Mucosa of descending colon (tissue), 3 donors: ENCODE measurements at regions not wholly inside any gene's neighbourhood (a gene's known extent, or its start where the extent isn't known, plus 50 kb on each side); places are given as distances from the start of the nearest gene placed in this dataset.

Experiments
- ATAC-seq: fragments of 200-7000 bp; cut with Tn5 transposase; one replicate; pipeline ENCODE4 v1.9.1; 2020; ENCODE audit warnings: mild to moderate bottlenecking, moderate library complexity
- DNase-seq, 3 donors: peaks; one replicate each; pipeline ENCODE4 v3.0.0-alpha.2; 2020
- H3K36me3 ChIP-seq: fragments of 200-600 bp; one replicate; pipeline ENCODE4 v1.8.0; 2021; ENCODE audit warnings: low read depth, mild to moderate bottlenecking
- H3K4me1 ChIP-seq: fragments of 200-600 bp; one replicate; pipeline ENCODE4 v1.8.0; 2021; ENCODE audit warnings: low read depth, mild to moderate bottlenecking
- H3K4me3 ChIP-seq: fragments of 200-600 bp; one replicate; pipeline ENCODE4 v1.8.0; 2021; ENCODE audit warnings: mild to moderate bottlenecking
- H3K9me3 ChIP-seq: fragments of 200-600 bp; one replicate; pipeline ENCODE4 v1.8.0; 2021; ENCODE audit warnings: mild to moderate bottlenecking
- CTCF ChIP-seq: fragments of 200-600 bp; IDR thresholded peaks from one replicate; pipeline ENCODE4 v1.8.0; 2022; ENCODE audit warnings: antibody characterized with exemption, mild to moderate bottlenecking
- intact Hi-C, 2 donors: fragments of 100-400 bp; cut with DNase I in 1 of 2; cut with micrococcal nuclease in 1 of 2; formaldehyde crosslinking; loops; one replicate each; pipeline versions ENCODE4 v1.11.0 to v1.11.1; 2022; cut with DNase I, micrococcal nuclease
- donor health status: DM: no; HTN: no; CAD: no; lungs with moderate emphysema.
- donor health status: DM: no; HTN: no; CAD: no.
- donor health status: DM: no; HTN: yes; CAD: no.

GRCh38 chr15:63440265-63440648, 58.6 kb upstream of the CA12 start:
- no peak for TF ChIP-seq CTCF
- Histone ChIP-seq H3K36me3 (no peaks in the 10 kb centered on the region), H3K4me3 (no peak overlapping the region), H3K9me3 (no peaks in the 10 kb centered on the region), H3K4me1 (peaks cover 10% of the 10 kb centered on the region)
- ATAC-seq: no peak
- DNase-seq: no peak
- intact Hi-C loops: no loop called here

GRCh38 chr15:63440756-63441155, 59.1 kb upstream of the CA12 start:
- intact Hi-C loops: no loop called here
- Histone ChIP-seq H3K9me3 (no peaks in the 10 kb centered on the region), H3K4me1 (peaks cover 10% of the 10 kb centered on the region), H3K4me3 (no peak overlapping the region), H3K36me3 (no peaks in the 10 kb centered on the region)
- no peak for TF ChIP-seq CTCF
- no peak for ATAC-seq
- no peak for DNase-seq

GRCh38 chr15:63441266-63441665, 59.6 kb upstream of the CA12 start:
- Histone ChIP-seq H3K9me3 (no peaks in the 10 kb centered on the region), H3K4me1 (peaks cover 10% of the 10 kb centered on the region), H3K36me3 (no peaks in the 10 kb centered on the region), H3K4me3 (no peak overlapping the region)
- intact Hi-C loops: no loop called here
- ATAC-seq: no peak
- TF ChIP-seq CTCF: no peak
- DNase-seq: no peak

- no peak for DNase-seq
- Histone ChIP-seq H3K36me3 (no peaks in the 10 kb centered on the region), H3K9me3 (no peaks in the 10 kb centered on the region), H3K4me1 (peaks cover 2% of the 10 kb centered on the region), H3K4me3 (no peak overlapping the region)
- ATAC-seq: no peak
- intact Hi-C loops: no loop called here
- TF ChIP-seq CTCF: no peak
Measured at GRCh38 chr15:63442080-63442479, 60.4 kb upstream of the CA12 start.

GRCh38 chr15:63444611-63445010, 59.8 kb upstream of the USP3 start:
- peaks cover 6% of the 10 kb centered on the region for H3K4me1 ChIP-seq
- TF ChIP-seq CTCF: no peak
- no peak overlapping the region for H3K4me3 ChIP-seq
- DNase-seq: no peak
- ATAC-seq: no peak
- intact Hi-C loops: no loop called here
- H3K9me3 ChIP-seq: no peaks in the 10 kb centered on the region
- no peaks in the 10 kb centered on the region for H3K36me3 ChIP-seq

- H3K9me3 ChIP-seq: no peaks in the 10 kb centered on the region
- no peak overlapping the region for H3K4me3 ChIP-seq
- H3K4me1 ChIP-seq: peaks cover 13% of the 10 kb centered on the region
- TF ChIP-seq CTCF: no peak
- no peaks in the 10 kb centered on the region for H3K36me3 ChIP-seq
- ATAC-seq (no peak), DNase-seq (no peak)
- intact Hi-C loops: no loop called here
Measured at GRCh38 chr15:63446255-63446654, 58.1 kb upstream of the USP3 start.
